ENCODE measurements at regions not wholly inside any gene's neighbourhood (a gene's known extent, or its start where the extent isn't known, plus 50 kb on each side); places are given as distances from the start of the nearest gene placed in this dataset.

- DNase-seq: no peak
- in situ Hi-C loops (cut with MboI; ENCODE audit: low pct_unique_long_range_greater_than_20kb, low sequenced_read_pairs): no loop called here
Observed at GRCh38 chr10:4522296-4523000, 303.6 kb upstream of the AKR1E2 start.

DNA sequence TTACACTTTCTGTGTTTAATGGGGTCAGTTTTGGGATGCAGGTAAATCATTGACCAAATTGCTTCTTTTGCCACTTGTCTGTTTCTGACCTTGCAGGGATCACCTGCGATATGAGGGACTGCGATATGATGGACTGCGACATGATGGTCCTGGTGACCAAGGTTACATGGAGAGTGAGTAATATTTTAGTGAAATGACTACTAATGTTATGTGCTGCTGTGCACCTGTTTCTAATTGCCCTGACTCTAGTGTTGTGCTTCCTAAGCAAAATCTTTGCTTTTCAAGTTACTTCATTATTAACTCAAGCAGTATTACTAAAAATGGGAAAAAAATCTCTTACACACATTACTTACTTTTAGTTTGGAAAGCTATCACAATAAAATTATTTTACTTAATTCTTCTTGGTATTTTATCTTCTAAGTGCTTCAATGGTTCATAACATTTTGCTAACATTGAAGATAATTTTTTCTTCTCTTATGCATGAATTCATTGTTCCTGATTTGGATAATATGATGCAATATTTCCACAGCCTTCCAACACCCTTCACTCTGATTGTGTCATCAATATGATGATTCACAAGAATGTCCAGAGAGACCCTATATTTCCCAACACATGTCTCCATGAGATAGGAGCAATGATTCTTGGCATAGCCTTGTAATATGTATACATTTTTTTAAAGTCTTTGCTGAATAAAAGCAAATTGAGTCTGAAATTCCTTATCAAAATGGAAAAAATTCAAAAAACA is 306.2 kb upstream of the AKR1E2 start:
- no peak for DNase-seq
- in situ Hi-C loops (cut with MboI; ENCODE audit: low pct_unique_long_range_greater_than_20kb, low sequenced_read_pairs): no loop called here

DNA sequence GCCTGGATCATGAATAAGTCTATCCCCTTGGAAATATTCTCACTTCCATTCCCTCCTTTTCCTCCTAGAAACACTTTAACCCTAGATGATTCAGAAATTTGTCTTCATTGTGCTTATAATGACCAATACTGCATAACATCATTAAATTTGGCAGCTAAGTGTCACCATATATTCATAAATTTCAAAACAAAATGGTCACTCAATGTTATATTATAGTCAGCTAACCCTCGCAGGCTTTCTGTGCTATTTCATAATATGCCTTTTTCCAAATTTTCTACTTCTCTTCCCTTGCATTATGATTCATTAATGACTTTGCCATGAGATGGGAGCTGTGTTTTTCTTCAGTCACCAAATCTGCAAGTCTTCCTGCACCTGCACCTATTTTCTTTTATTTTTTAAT is 308.3 kb upstream of the AKR1E2 start:
- in situ Hi-C loops (cut with MboI; ENCODE audit: low pct_unique_long_range_greater_than_20kb, low sequenced_read_pairs): no loop called here
- no peak for DNase-seq

DNA sequence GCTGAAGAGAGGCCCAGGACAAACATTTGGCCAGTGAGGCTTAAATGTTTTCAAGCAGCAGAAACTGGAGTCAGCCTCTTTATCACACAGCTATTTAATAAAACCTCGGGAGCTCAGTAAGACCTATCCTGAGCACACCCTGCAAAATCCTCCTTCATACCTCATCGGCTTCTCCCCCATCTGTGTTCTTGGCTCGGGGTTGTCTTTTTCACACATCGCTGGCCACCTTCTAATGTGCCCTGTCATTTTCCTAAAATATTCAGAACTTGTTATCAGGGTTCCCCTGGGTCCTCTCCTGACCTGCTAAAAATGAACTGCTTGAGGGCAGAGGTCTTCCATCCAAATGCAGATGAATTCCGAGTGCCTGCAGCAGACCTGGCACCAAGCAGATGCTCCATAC is 310.3 kb upstream of the AKR1E2 start:
- DNase-seq: no peak
- in situ Hi-C loops (cut with MboI; ENCODE audit: low pct_unique_long_range_greater_than_20kb, low sequenced_read_pairs): no loop called here

- peak; percentile 80 for DNase-seq
- in situ Hi-C loops (cut with MboI; ENCODE audit: low pct_unique_long_range_greater_than_20kb, low sequenced_read_pairs): no loop called here
Observed at GRCh38 chr10:4514445-4515108, 311.4 kb upstream of the AKR1E2 start.

DNA sequence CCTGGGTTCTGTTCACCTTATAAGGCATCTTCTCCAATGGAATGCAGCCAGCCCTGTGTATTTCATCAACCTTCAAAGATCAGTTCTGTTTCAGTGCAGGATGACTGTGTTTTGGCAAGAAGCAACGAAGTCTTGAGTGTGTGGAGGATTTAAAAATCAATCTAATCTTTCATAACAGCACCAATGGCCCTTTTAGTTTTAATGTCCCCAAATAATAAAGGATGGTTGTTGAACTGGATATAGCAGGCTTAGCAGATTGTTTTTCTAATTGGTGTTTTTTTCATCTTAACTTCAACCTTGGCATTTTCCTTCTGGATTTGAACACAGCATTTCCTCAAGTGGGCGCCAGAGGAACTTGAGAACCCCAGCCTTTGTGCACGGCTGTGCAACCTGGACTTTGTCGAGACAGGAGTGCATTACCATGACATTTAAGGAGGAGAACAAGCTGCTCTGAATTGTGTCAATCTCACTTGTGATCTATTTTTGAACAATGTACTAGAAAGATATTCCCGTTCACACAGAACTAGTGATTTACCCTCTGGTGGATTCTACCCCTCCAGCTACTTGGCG is 313.3 kb upstream of the AKR1E2 start:
- DNase-seq: peak; percentile 35
- in situ Hi-C loops (cut with MboI; ENCODE audit: low pct_unique_long_range_greater_than_20kb, low sequenced_read_pairs): no loop called here

GRCh38 chr10:4512196-4512595 is 313.8 kb upstream of the AKR1E2 start:
- in situ Hi-C loops (cut with MboI; ENCODE audit: low pct_unique_long_range_greater_than_20kb, low sequenced_read_pairs): no loop called here
- DNase-seq: no peak

DNA sequence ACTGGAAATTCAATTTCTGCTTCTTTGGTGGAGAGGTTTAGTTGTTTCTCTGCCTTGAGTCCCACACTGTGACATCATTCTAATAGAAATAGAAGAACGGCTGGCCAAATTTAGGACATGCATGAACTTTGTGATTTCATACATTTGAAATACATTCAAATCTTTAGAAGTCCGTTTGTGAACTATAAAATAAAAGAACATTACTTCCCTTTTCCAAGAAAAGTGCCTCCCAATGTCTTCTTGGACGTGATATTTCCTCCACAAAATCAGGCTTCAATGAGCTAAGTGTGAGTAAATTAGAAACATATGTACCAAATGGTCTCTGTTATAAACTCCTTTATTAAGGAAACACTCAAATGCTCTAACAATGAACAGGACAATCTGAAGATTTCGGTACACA is 314.5 kb upstream of the AKR1E2 start:
- in situ Hi-C loops (cut with MboI; ENCODE audit: low pct_unique_long_range_greater_than_20kb, low sequenced_read_pairs): no loop called here
- peak; percentile 24 for DNase-seq

DNA sequence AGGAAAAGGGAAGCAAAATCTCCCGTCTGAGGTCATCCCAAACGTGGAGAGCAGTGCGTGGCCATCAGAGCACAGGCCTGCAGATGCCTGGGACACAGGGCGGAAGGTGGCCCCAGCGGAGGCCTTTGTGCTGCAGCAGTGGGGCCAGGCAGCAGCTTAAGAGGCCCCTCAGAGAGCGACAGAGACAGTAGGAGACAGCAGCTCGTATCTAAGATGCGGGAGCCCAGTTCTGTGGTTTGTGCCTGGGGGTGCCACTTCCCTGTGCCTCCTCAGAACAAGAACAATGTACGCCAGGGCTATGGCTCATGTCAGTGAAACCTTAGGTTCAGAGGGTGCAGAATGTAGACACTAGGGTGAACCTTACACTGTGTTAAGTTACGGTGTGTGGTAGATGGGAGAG is 316.6 kb upstream of the AKR1E2 start:
- in situ Hi-C loops (cut with MboI; ENCODE audit: low pct_unique_long_range_greater_than_20kb, low sequenced_read_pairs): no loop called here
- DNase-seq: no peak

- no peak for DNase-seq
- in situ Hi-C loops (cut with MboI; ENCODE audit: low pct_unique_long_range_greater_than_20kb, low sequenced_read_pairs): no loop called here
Observed at GRCh38 chr10:4506095-4506494, 319.9 kb upstream of the AKR1E2 start.

GRCh38 chr10:4504550-4504949 is 321.5 kb upstream of the AKR1E2 start:
- DNase-seq: no peak
- in situ Hi-C loops (cut with MboI; ENCODE audit: low pct_unique_long_range_greater_than_20kb, low sequenced_read_pairs): no loop called here

GRCh38 chr10:4503076-4503475 is 322.9 kb upstream of the AKR1E2 start:
- in situ Hi-C loops (cut with MboI; ENCODE audit: low pct_unique_long_range_greater_than_20kb, low sequenced_read_pairs): no loop called here
- no peak for DNase-seq

DNA sequence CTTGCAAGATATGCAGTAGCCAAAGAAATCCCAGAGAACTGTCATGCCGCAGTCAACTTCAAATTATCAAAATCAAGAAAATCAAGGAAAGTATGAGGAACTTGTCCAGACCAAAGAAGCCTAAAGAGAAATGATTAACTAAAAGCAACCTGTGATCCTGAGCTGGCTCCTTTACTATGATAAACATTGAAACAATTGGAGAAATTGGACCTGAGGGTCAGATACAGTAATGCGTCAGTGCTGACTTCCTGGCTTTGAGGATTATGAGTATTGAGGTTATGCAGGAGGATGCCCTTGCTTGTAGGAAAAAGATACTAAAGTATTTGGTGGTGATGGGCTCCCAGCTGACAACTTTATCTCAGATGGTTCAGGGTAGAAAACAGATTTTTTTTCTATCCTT is 324.7 kb upstream of the AKR1E2 start:
- DNase-seq: no peak
- in situ Hi-C loops (cut with MboI; ENCODE audit: low pct_unique_long_range_greater_than_20kb, low sequenced_read_pairs): no loop called here

GRCh38 chr10:4498711-4499251 is 327.2 kb upstream of the AKR1E2 start:
- in situ Hi-C loops (cut with MboI; ENCODE audit: low pct_unique_long_range_greater_than_20kb, low sequenced_read_pairs): no loop called here
- DNase-seq: no peak

GRCh38 chr10:4494551-4494950 is 331.5 kb upstream of the AKR1E2 start:
- in situ Hi-C loops (cut with MboI; ENCODE audit: low pct_unique_long_range_greater_than_20kb, low sequenced_read_pairs): no loop called here
- DNase-seq: no peak

DNA sequence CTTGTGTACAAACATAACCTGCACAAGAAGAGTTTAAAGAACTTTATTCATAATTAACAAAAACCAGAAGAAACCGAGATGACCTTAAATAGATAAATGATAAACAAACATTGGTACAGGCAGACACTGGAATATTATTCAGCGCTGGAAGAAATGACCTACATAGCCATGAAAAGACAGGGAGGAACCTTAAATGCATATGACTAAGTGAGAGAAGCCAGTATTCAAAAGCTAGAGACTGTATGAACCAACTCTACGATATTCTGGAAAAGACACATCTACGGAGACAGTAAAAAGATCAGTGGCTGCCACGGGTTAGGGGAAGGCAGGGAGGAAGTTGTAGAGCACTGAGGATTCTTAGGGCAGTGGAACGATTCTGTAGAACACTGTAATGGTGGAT is 333.8 kb upstream of the AKR1E2 start:
- in situ Hi-C loops (cut with MboI; ENCODE audit: low pct_unique_long_range_greater_than_20kb, low sequenced_read_pairs): no loop called here
- no peak for DNase-seq

DNA sequence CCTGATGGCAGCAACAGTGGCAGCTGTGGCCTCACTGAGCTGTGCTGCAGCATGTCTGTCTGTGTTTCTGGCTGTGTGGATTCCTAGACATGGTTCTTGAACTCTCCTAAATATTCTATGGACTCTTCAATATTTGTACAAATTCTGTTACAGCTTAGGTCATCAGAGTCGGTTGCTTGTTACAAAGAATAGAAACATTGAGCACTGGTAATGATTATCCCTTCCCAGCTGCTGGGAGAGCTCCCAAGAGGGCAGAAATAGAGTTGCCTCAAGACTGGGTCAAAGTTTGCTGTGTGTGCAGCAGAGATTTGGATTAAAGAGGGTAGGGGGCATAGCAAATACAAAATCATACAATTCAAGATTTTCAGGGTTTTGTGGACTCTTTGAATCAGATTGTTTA is 337.1 kb upstream of the AKR1E2 start:
- in situ Hi-C loops (cut with MboI; ENCODE audit: low pct_unique_long_range_greater_than_20kb, low sequenced_read_pairs): no loop called here
- no peak for DNase-seq

- DNase-seq: no peak
- in situ Hi-C loops (cut with MboI; ENCODE audit: low pct_unique_long_range_greater_than_20kb, low sequenced_read_pairs): no loop called here
Observed at GRCh38 chr10:4485636-4486035, 340.4 kb upstream of the AKR1E2 start.

- DNase-seq: no peak
Observed at GRCh38 chr10:4483811-4484210, 342.2 kb upstream of the AKR1E2 start.

GRCh38 chr10:4482659-4483058 is 343.3 kb upstream of the AKR1E2 start:
- in situ Hi-C loops (cut with MboI; ENCODE audit: low pct_unique_long_range_greater_than_20kb, low sequenced_read_pairs): no loop called here
- DNase-seq: no peak

More at GRCh38 chr10:4483811-4484210, 342.2 kb upstream of the AKR1E2 start:
- in situ Hi-C loops (cut with MboI; ENCODE audit: low pct_unique_long_range_greater_than_20kb, low sequenced_read_pairs): no loop called here

All from KBM-7 (cell line).